ENCODE measurements at regions not wholly inside any gene's neighbourhood (a gene's known extent, or its start where the extent isn't known, plus 50 kb on each side); places are given as distances from the start of the nearest gene placed in this dataset.

- TF ChIP-seq, protein P1, sequence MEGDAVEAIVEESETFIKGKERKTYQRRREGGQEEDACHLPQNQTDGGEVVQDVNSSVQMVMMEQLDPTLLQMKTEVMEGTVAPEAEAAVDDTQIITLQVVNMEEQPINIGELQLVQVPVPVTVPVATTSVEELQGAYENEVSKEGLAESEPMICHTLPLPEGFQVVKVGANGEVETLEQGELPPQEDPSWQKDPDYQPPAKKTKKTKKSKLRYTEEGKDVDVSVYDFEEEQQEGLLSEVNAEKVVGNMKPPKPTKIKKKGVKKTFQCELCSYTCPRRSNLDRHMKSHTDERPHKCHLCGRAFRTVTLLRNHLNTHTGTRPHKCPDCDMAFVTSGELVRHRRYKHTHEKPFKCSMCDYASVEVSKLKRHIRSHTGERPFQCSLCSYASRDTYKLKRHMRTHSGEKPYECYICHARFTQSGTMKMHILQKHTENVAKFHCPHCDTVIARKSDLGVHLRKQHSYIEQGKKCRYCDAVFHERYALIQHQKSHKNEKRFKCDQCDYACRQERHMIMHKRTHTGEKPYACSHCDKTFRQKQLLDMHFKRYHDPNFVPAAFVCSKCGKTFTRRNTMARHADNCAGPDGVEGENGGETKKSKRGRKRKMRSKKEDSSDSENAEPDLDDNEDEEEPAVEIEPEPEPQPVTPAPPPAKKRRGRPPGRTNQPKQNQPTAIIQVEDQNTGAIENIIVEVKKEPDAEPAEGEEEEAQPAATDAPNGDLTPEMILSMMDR (IDR thresholded peaks at IDR 0.05 in 8 of 11, conservative IDR thresholded peaks at IDR 0.05 in 3 of 11) = no peak
- no peak for TF ChIP-seq POLR2A (IDR thresholded peaks at IDR 0.05)
- TF ChIP-seq POLR2AphosphoS5 (IDR thresholded peaks at IDR 0.05) = no peak
Observed at GRCh38 chr13:34420702-34421346, 521.2 kb upstream of the NBEA start.

All from spleen (tissue), 7 donors.